ENCODE measurements at regions not wholly inside any gene's neighbourhood (a gene's known extent, or its start where the extent isn't known, plus 50 kb on each side); places are given as distances from the start of the nearest gene placed in this dataset.
"Not testable (repeated sequence)": the region's sequence is repeated elsewhere in the genome, so short reads cannot be mapped to it uniquely, and the experiment has no call there.

- Mint-ChIP-seq H3K4me3 (no peak overlapping the region), H3K27ac (no peak overlapping the region), H3K36me3 (no peaks in the 10 kb centered on the region), H3K27me3 (no peaks in the 10 kb centered on the region), H3K9me3 (peaks cover 10% of the 10 kb centered on the region), H3K4me1 (ENCODE audit: low read depth in 2 of 2) (no peaks in the 10 kb centered on the region)
- no peak for ATAC-seq
- DNase-seq (ENCODE audit: low spot score) = no peak
These were observed 1323.5 kb upstream of the LRRTM3 start for GRCh38 chr10:65602182-65602865.

GRCh38 chr10:65611592-65611991 lies 1314.2 kb upstream of the LRRTM3 start:
- no peak overlapping the region for H3K27ac Mint-ChIP-seq
- peaks cover 30% of the 10 kb centered on the region for H3K9me3 Mint-ChIP-seq
- no peaks in the 10 kb centered on the region for H3K4me1 Mint-ChIP-seq (ENCODE audit: low read depth in 2 of 2)
- no peak for ATAC-seq
- no peak overlapping the region for H3K4me3 Mint-ChIP-seq
- no peak for DNase-seq (ENCODE audit: low spot score)
- peaks cover 15% of the 10 kb centered on the region for H3K36me3 Mint-ChIP-seq
- H3K27me3 Mint-ChIP-seq = no peaks in the 10 kb centered on the region

GRCh38 chr10:65614956-65615565 lies 1310.8 kb upstream of the LRRTM3 start:
- DNase-seq (ENCODE audit: low spot score) (no peak), ATAC-seq (no peak)
- no peak overlapping the region for H3K4me3 Mint-ChIP-seq
- peaks cover 14% of the 10 kb centered on the region for H3K9me3 Mint-ChIP-seq
- no peaks in the 10 kb centered on the region for H3K27me3 Mint-ChIP-seq
- H3K27ac Mint-ChIP-seq = no peak overlapping the region
- no peaks in the 10 kb centered on the region for H3K4me1 Mint-ChIP-seq (ENCODE audit: low read depth in 2 of 2)
- H3K36me3 Mint-ChIP-seq = no peaks in the 10 kb centered on the region

- Mint-ChIP-seq H3K27me3 (no peaks in the 10 kb centered on the region), H3K36me3 (no peaks in the 10 kb centered on the region), H3K9me3 (peaks cover 14% of the 10 kb centered on the region), H3K4me3 (no peak overlapping the region), H3K4me1 (ENCODE audit: low read depth in 2 of 2) (no peaks in the 10 kb centered on the region), H3K27ac (no peak overlapping the region)
- ATAC-seq (no peak), DNase-seq (ENCODE audit: low spot score) (no peak)
These were observed 1307.7 kb upstream of the LRRTM3 start for GRCh38 chr10:65618126-65618525.

- H3K27ac Mint-ChIP-seq = no peak overlapping the region
- H3K4me1 Mint-ChIP-seq (ENCODE audit: low read depth in 2 of 2) = no peaks in the 10 kb centered on the region
- DNase-seq (ENCODE audit: low spot score) = no peak
- H3K9me3 Mint-ChIP-seq = peaks cover 3% of the 10 kb centered on the region
- no peak for ATAC-seq
- H3K4me3 Mint-ChIP-seq = no peak overlapping the region
- no peaks in the 10 kb centered on the region for H3K36me3 Mint-ChIP-seq
- no peaks in the 10 kb centered on the region for H3K27me3 Mint-ChIP-seq
These were observed 1305.3 kb upstream of the LRRTM3 start for GRCh38 chr10:65620404-65621048.

GRCh38 chr10:65622608-65623007 lies 1303.2 kb upstream of the LRRTM3 start:
- no peaks in the 10 kb centered on the region for H3K4me1 Mint-ChIP-seq (ENCODE audit: low read depth in 2 of 2)

GRCh38 chr10:65628493-65629139 lies 1297.2 kb upstream of the LRRTM3 start:
- DNase-seq (ENCODE audit: low spot score) = no peak
- H3K4me3 Mint-ChIP-seq = no peak overlapping the region

More at GRCh38 chr10:65622608-65623007, 1303.2 kb upstream of the LRRTM3 start:
- Mint-ChIP-seq H3K9me3 (peaks cover 3% of the 10 kb centered on the region), H3K4me3 (no peak overlapping the region), H3K27ac (no peak overlapping the region), H3K27me3 (no peaks in the 10 kb centered on the region), H3K36me3 (no peaks in the 10 kb centered on the region)
- no peak for DNase-seq (ENCODE audit: low spot score)
- no peak for ATAC-seq

GRCh38 chr10:65660006-65660405 lies 1265.8 kb upstream of the LRRTM3 start:
- no peaks in the 10 kb centered on the region for H3K4me1 Mint-ChIP-seq (ENCODE audit: low read depth in 2 of 2)
- no peak for DNase-seq (ENCODE audit: low spot score)
- no peak for ATAC-seq
- H3K9me3 Mint-ChIP-seq = peaks cover 13% of the 10 kb centered on the region
- no peak overlapping the region for H3K4me3 Mint-ChIP-seq
- H3K27ac Mint-ChIP-seq = no peak overlapping the region
- peaks cover 6% of the 10 kb centered on the region for H3K36me3 Mint-ChIP-seq
- H3K27me3 Mint-ChIP-seq = no peaks in the 10 kb centered on the region

More at GRCh38 chr10:65628493-65629139, 1297.2 kb upstream of the LRRTM3 start:
- peaks cover 6% of the 10 kb centered on the region for H3K9me3 Mint-ChIP-seq
- peaks cover 3% of the 10 kb centered on the region for H3K36me3 Mint-ChIP-seq
- ATAC-seq = no peak
- H3K27me3 Mint-ChIP-seq = no peaks in the 10 kb centered on the region
- no peaks in the 10 kb centered on the region for H3K4me1 Mint-ChIP-seq (ENCODE audit: low read depth in 2 of 2)
- H3K27ac Mint-ChIP-seq = no peak overlapping the region

- no peaks in the 10 kb centered on the region for H3K36me3 Mint-ChIP-seq
- H3K4me3 Mint-ChIP-seq = no peak overlapping the region
- no peaks in the 10 kb centered on the region for H3K27me3 Mint-ChIP-seq
- H3K4me1 Mint-ChIP-seq (ENCODE audit: low read depth in 2 of 2) = no peaks in the 10 kb centered on the region
- H3K9me3 Mint-ChIP-seq = peaks cover 8% of the 10 kb centered on the region
- H3K27ac Mint-ChIP-seq = no peak overlapping the region
- ATAC-seq (no peak), DNase-seq (ENCODE audit: low spot score) (no peak)
These were observed 1255.7 kb upstream of the LRRTM3 start for GRCh38 chr10:65670087-65670486.

- not testable (repeated sequence) for H3K27ac Mint-ChIP-seq; H3K9me3 Mint-ChIP-seq; H3K4me3 Mint-ChIP-seq; H3K27me3 Mint-ChIP-seq; ATAC-seq; H3K4me1 Mint-ChIP-seq (ENCODE audit: low read depth in 2 of 2); H3K36me3 Mint-ChIP-seq; DNase-seq (ENCODE audit: low spot score)
These were observed 1255.2 kb upstream of the LRRTM3 start for GRCh38 chr10:65670596-65670995.

- H3K27ac Mint-ChIP-seq = no peak overlapping the region
- no peak for ATAC-seq
These were observed 1250.6 kb upstream of the LRRTM3 start for GRCh38 chr10:65675236-65675635.

GRCh38 chr10:65684896-65685295 lies 1240.9 kb upstream of the LRRTM3 start:
- Mint-ChIP-seq H3K27ac (no peak overlapping the region), H3K4me1 (ENCODE audit: low read depth in 2 of 2) (no peaks in the 10 kb centered on the region), H3K36me3 (no peaks in the 10 kb centered on the region), H3K27me3 (no peaks in the 10 kb centered on the region), H3K4me3 (no peak overlapping the region), H3K9me3 (peaks cover 13% of the 10 kb centered on the region)
- ATAC-seq = no peak
- DNase-seq (ENCODE audit: low spot score) = no peak

More at GRCh38 chr10:65675236-65675635, 1250.6 kb upstream of the LRRTM3 start:
- Mint-ChIP-seq H3K27me3 (no peaks in the 10 kb centered on the region), H3K4me1 (ENCODE audit: low read depth in 2 of 2) (no peaks in the 10 kb centered on the region), H3K4me3 (no peak overlapping the region), H3K9me3 (peaks cover 6% of the 10 kb centered on the region), H3K36me3 (no peaks in the 10 kb centered on the region)
- no peak for DNase-seq (ENCODE audit: low spot score)

- peaks cover 5% of the 10 kb centered on the region for H3K36me3 Mint-ChIP-seq
- no peaks in the 10 kb centered on the region for H3K4me1 Mint-ChIP-seq (ENCODE audit: low read depth in 2 of 2)
- DNase-seq (ENCODE audit: low spot score) (no peak), ATAC-seq (no peak)
- H3K27me3 Mint-ChIP-seq = no peaks in the 10 kb centered on the region
- no peak overlapping the region for H3K27ac Mint-ChIP-seq
- H3K9me3 Mint-ChIP-seq = peaks cover 18% of the 10 kb centered on the region
- no peak overlapping the region for H3K4me3 Mint-ChIP-seq
These were observed 1224.6 kb upstream of the LRRTM3 start for GRCh38 chr10:65701168-65701776.

All from natural killer cell treated with Interleukin-12 subunit alpha and Interleukin-12 subunit beta and Interleukin-15 and Interleukin-18, amount 100 ng/mL, for 72 hours (primary cell).